ENCODE measurements at regions not wholly inside any gene's neighbourhood (a gene's known extent, or its start where the extent isn't known, plus 50 kb on each side); places are given as distances from the start of the nearest gene placed in this dataset.

GRCh38 chr7:121810831-121811672 lies 61.9 kb upstream of the PTPRZ1 start:
- DNase-seq (ENCODE audit: low spot score), result no peak
- no peak for FAIRE-seq

GRCh38 chr7:121807078-121807477 lies 65.9 kb upstream of the PTPRZ1 start:
- DNase-seq (ENCODE audit: low spot score) (no peak), FAIRE-seq (no peak)

DNA sequence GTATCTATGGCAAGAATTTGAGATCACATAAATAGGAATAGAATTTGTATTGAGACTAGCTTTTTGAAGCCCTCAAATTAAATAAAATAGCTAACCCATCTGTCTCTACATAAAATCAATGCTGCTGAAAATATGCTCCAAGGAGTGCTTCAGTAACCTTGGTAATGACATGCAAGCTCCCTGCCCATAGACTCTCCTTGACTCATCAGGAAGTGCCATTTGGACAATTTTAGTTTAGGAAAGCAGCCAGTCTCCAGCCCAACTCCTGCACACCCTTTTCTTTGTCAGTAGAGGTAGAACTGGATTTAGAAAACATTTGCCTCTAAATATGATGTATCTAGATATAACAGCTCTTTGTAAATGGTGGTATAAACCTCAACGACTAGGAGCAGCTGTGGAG lies 69.9 kb upstream of the PTPRZ1 start:
- no peak for DNase-seq (ENCODE audit: low spot score)
- FAIRE-seq, result no peak

DNA sequence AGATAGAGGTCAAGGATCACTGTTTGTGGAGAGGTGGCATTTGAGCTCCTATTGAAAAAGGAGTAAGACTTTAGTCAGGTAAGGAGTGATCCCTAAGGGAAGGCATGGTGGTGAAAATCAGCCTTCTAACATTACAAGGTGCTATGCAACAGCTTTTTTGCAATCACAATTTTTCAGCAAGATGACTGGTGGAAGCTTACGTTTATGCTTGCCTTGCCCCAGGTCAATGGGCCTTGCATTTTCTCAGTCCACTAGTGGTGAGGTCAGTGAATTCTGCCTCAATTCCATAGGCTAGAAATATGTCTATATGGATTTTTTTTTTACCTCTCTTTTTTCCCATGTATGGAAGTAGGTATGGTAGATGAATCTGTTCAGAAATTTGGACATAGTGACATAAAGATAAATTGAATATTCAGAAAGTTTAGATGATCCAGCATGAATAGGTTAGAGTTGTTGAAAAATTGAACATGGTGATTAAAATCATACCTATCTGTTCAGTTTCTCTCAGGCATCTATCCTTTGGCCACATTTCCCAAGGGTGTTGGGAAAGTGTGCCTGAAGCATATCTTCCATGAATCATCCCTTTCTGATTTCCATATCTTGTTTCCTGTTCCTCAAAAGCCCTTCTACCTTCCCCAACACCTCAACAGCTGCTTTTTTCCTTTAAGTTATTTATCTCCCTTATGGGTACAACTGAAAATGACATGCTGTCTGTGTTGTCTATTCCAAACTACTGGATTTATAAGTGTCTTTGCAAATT lies 71.9 kb upstream of the PTPRZ1 start:
- no peak for FAIRE-seq

DNA sequence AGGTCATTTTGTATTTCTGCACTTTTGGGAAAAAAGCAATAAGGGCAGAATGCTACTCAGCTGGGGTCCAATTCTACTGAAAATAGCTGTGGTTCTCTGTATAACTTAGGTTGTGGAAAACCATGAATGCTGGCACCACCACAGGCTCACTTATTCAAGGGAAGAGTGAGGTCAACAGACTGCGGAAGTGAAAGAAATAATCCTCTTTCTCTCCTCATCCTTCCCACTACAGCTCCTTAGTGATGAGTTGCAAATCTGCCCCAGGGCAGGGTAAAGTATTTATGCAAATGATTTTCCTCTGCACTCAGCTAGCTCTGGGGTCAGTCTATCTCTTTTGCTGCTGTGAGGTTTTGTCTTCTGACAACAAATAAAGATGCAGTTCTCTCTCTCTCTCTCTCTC lies 74.1 kb upstream of the PTPRZ1 start:
- DNase-seq (ENCODE audit: low spot score) (no peak), FAIRE-seq (no peak)

More for the DNA sequence above, 71.9 kb upstream of the PTPRZ1 start:
- no peak for DNase-seq (ENCODE audit: low spot score)

DNA sequence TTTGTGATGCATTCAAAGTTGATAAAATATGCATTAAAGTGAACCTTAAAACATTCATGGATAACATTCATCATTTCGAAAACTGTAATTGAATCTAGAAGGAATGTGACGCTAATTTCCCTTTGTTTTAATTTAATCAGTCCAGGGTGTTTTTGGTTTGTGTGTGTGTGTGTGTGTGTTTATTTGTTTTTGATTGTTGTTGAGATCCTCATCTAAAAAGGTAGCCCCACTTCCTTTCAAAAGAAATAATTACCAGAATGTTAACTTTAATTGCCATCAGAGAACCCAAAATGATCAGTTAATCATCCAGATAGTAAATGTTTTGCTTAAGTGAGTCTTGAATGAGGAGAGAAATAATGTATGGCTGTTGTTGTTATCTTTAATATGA lies 74.5 kb upstream of the PTPRZ1 start:
- no peak for DNase-seq (ENCODE audit: low spot score)
- no peak for FAIRE-seq

DNA sequence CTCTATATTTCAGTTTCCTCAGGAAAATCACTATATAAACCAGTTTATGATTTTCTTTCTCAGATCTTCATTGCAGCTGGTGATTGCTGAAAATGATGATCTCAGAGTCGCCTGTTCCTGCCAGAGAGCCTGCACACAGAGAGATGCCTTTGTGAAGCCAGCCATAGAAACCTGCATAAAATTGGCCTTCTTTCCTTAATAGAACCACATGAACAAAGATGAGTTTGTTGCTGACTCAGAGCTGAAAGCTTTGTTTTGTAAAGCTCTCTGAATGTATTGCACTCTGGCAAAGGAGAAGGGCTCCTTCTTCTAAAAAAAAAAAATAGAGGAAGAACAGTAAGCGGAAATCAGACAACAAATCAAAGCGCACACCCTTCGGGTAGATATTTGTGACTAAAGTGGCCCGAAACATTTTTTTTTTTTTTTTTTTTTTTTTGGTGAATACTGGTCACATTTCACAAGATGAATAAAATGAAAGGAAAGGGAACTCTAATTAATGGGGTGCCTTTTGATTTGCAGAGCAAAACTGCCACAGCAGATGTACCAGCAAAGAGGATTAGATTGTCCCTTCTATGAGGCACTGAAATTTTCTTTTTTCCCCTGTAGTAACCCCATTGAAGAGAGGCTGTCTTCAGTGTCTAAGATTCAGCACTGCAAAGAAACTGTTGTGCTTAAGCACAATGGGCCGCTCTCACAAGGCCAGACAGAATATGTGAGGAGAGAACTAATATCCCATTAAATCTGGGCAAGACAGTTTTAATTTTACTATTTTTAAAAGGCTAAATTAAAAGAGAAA lies 75.1 kb upstream of the PTPRZ1 start:
- no peak for FAIRE-seq

GRCh38 chr7:121796936-121797656 lies 75.9 kb upstream of the PTPRZ1 start:
- DNase-seq (ENCODE audit: low spot score), result no peak
- FAIRE-seq, result no peak

More for the DNA sequence above, 75.1 kb upstream of the PTPRZ1 start:
- DNase-seq (ENCODE audit: low spot score), result no peak

DNA sequence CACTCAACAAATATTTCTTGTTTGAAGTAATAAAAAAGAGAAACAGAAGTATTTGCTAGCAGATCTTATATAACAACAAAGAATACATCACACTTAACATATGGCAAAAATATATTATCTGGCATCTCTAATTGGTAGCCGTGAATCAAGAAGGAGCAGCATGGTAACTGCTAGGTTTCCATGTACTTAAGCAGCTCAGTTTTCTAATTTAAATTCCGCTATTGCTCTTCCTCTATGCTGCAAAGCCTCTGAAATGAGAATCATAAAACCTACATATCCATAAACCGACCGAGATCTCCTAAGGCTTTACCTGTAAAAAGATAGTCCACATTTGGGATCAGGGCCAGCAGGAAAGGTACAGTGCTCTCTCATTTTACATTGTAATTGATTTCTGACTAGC lies 76.6 kb upstream of the PTPRZ1 start:
- DNase-seq (ENCODE audit: low spot score) (no peak), FAIRE-seq (no peak)

GRCh38 chr7:121795736-121796135 lies 77.2 kb upstream of the PTPRZ1 start:
- DNase-seq (ENCODE audit: low spot score), result no peak
- FAIRE-seq, result no peak

DNA sequence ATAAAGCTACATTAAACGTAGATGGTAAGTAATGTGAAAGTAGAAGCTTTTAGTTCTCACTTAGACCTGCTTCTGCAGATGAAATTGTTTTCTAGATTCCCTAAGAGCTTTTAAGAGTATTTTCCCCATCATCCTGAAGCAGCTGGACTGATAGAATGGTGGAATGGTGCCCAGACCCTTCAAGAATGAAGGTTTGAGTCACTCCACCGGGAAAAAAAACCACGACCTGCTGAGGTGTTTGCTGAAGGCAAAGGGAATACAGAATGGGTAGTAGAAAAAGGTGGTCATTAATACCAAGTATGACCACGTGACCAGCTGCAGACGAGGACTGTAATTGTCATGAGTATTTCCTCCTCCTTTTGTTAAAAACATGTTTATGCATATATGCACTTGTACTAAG lies 79.2 kb upstream of the PTPRZ1 start:
- FAIRE-seq (no peak), DNase-seq (ENCODE audit: low spot score) (no peak)

- FAIRE-seq, result no peak
- DNase-seq (ENCODE audit: low spot score), result no peak
These were observed 95.3 kb upstream of the PTPRZ1 start for GRCh38 chr7:121777672-121778071.

DNA sequence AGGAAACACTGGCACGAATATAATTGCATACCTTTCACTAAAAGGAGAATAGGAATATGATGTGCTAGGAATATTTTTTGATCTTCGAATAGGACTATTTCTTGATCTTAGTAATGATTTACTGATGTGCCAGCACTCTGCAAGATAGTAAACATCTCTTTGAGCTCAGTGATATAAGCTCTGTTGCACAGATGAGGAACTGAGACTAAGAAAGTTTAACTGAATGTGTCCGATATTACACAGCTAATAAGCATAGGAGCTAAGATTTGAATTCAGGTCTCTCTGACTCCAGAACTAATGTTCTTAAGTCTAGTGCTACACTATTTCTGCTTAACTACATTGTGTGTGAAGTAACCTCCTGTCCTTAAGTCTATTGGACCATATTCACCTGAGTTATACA lies 98.4 kb upstream of the PTPRZ1 start:
- DNase-seq (ENCODE audit: low spot score) (no peak), FAIRE-seq (no peak)

DNA sequence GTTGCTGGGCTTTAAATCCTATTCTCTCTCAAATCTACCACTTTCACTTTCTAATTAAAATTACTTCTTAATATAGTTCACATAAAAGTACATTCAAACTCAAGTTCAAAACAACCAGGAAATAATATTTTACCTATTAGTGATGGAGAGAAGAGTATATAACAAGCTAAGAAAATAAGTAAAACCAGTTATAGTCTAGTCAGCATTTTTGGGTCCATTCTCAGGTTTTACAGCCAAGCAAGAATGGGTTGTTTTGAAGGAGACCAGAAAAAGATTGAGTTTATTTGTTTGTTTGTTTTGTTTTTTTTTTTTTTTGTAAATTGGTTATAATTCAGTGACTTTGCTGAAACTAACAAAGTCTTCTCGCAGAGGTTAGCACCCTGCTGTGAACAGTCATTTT lies 106.3 kb upstream of the PTPRZ1 start:
- DNase-seq (ENCODE audit: low spot score) (no peak), FAIRE-seq (no peak)

- FAIRE-seq (no peak), DNase-seq (ENCODE audit: low spot score) (no peak)
These were observed 111.6 kb upstream of the PTPRZ1 start for GRCh38 chr7:121761399-121761798.

DNA sequence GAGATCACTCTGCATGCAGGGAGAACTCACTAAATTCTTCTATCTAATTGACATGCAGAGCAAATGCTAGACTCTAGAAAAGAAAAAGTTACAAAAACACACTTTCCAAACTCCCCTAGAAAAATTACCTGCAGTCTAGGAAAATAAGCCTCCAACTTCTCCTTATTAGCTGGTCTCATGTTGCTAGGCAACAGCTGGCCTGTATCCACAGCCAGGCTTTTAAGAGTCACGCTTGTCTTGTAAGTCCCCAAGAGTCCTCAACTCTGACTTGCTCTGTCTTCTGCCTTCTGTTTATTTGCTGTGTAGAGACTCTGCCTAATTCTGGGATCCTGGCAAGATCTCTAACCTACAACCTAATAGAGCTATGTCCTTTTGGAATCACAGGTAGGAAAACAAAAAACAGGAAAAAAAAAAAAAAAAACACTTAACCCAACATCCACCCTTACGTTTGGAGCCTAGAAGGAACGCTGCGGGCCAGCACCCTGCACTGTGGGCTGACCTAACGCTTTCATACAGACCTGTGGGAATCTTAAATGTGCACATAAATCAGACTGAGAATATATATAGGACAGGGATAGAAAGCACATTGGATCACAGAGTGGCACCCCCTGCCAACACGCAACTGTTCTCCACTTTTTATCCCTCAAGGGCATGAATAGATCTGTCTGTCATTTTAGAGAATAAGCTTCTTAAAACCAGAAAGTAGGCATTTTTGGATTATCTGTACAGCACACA lies 117.0 kb upstream of the PTPRZ1 start:
- FAIRE-seq (no peak), DNase-seq (ENCODE audit: low spot score) (no peak)

DNA sequence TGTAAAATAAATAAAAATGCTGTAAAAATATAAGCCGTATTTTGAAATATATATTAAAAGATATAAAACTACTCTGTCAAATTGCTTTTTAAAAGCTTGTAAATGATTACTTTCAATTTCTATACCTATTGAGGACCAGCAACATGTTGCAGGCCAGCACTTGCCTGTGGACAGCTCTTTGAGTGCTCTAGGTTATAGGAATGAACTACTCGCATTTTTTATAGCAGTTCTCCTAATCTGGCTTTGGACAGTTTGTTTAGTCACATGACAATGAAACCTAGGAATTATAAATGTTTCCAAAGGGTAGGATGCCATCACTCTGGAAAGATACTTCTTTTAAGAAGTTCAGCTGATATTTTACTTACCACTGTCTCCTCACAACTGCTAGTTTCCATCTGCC lies 117.7 kb upstream of the PTPRZ1 start:
- no peak for FAIRE-seq
- DNase-seq (ENCODE audit: low spot score), result no peak

GRCh38 chr7:121753944-121754343 lies 119.0 kb upstream of the PTPRZ1 start:
- DNase-seq (ENCODE audit: low spot score), result no peak
- FAIRE-seq, result no peak

DNA sequence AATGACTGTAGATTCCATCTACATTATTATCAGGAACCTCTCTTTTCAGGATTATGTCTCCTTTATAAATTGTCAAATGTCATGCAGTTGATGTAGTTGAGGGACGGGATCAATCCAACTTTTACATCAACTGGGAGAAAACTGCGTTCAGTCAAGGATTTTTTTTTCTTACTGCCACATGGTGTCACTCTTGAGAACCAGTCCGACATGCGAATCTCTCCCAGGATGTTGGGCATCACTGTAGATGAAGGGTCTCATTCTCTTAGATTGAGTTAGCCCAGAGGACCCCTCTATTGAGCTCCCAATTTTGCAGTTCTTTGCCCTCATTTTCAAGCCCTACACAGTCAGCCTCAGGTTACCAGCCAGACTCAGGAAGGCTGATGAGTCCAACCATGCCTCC lies 120.3 kb upstream of the PTPRZ1 start:
- DNase-seq (ENCODE audit: low spot score), result no peak
- no peak for FAIRE-seq

- FAIRE-seq, result no peak
- no peak for DNase-seq (ENCODE audit: low spot score)
These were observed 124.4 kb upstream of the PTPRZ1 start for GRCh38 chr7:121748546-121748945.

DNA sequence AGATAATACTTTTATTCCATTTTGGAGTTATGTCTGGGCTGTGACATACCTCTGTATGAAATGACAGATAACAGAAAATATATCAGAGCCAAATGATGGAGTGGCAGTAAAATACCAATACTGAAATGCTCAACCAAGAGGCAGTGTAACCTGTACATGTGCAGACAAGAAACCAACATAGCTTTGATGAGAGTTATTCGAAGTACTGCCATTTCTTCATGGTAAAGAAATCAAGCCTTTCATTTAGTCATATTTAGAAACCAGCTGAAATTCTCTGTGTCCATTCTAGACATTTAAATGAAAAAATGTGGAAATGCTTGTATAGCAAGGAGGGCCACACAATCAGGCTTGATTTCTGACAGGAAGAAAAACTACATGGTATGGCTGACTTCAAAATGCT lies 127.1 kb upstream of the PTPRZ1 start:
- no peak for DNase-seq (ENCODE audit: low spot score)

More for the DNA sequence above, 127.1 kb upstream of the PTPRZ1 start:
- no peak for FAIRE-seq
